ENCODE measurements at regions not wholly inside any gene's neighbourhood (a gene's known extent, or its start where the extent isn't known, plus 50 kb on each side); places are given as distances from the start of the nearest gene placed in this dataset.

DNA sequence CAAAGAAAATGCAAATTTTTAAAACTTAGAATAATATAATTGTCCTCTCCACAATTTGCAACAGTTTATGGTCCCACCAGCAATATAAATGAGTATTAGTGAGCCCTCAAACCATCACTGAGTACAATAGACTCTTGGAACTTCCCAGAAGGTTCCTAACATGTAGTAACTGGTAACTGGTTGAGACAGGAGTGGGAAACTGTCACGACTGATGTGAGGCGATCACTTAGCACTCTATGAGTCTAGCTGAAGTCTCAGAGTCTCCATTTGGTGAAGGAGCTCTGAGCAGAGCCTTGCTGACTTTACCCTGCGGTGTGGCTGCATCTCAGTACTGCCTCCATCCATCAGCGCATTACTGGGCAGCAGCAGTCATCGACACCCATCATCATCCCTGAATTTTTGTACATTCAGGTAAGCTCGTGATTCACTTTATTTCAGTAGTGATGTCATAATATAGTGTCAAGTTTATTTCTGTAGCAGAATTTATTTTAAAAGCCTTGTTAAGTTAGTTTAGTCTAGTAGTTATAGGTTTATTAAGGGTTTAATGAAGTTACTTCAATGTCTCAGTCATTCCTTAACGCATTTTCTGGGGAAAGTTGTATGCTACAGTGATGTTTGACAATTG lies 76.6 kb upstream of the ABCA1 start:
- TF ChIP-seq, protein P1, sequence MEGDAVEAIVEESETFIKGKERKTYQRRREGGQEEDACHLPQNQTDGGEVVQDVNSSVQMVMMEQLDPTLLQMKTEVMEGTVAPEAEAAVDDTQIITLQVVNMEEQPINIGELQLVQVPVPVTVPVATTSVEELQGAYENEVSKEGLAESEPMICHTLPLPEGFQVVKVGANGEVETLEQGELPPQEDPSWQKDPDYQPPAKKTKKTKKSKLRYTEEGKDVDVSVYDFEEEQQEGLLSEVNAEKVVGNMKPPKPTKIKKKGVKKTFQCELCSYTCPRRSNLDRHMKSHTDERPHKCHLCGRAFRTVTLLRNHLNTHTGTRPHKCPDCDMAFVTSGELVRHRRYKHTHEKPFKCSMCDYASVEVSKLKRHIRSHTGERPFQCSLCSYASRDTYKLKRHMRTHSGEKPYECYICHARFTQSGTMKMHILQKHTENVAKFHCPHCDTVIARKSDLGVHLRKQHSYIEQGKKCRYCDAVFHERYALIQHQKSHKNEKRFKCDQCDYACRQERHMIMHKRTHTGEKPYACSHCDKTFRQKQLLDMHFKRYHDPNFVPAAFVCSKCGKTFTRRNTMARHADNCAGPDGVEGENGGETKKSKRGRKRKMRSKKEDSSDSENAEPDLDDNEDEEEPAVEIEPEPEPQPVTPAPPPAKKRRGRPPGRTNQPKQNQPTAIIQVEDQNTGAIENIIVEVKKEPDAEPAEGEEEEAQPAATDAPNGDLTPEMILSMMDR (tag by site-specific recombination; IDR thresholded peaks at IDR 0.05): no peak
- TF ChIP-seq ZNF121 (tag by site-specific recombination; IDR thresholded peaks at IDR 0.05): no peak
